ENCODE measurements at regions not wholly inside any gene's neighbourhood (a gene's known extent, or its start where the extent isn't known, plus 50 kb on each side); places are given as distances from the start of the nearest gene placed in this dataset.
A peak's percentile ranks its signal among the peaks of the same experiment; 100 is the strongest.
"Not testable (repeated sequence)": the region's sequence is repeated elsewhere in the genome, so short reads cannot be mapped to it uniquely, and the experiment has no call there.

DNA sequence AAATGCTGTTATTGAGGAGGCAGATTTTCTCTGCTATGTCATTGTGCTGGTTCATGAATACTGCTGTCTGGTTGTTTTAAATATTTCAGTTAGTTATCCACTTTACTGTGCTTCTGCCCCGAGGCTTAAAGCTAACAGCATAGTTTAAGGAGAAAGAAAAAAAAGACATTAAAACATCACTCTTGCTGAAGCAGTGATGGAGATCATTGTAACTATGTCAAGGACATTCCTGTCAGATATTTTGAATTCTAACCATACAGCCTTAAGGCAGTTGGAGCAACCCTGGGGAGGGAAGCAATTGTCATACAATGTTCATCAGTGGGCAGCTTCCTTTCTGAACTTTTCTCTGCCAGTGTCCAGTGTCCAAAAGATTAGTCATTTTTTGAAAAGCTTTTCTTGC is 199.0 kb upstream of the DDX53 start:
- peak; percentile 11 for DNase-seq (ENCODE audit: low read depth)

DNA sequence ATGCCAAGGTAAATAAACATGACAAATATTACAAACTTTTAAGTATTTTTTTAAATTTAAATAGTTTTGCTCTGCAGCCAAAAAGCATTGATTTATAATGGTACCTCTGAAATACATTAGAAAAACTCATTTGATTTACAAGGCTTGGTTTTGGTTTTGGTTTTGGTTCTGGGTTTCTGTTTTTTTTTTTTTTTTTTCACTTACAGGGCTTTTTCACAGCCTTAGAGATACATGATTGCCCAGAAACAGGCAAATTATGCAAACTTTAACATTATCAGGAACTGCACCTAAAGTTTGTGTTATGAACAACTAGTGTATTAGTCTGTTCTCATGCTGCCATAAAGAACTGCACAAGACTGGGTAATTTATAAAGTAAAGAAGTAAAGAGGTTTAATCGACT is 196.4 kb upstream of the DDX53 start:
- DNase-seq (ENCODE audit: low read depth): no peak

- DNase-seq (ENCODE audit: low read depth): no peak
Measured at GRCh38 chrX:22810876-22811275, 188.9 kb upstream of the DDX53 start.

GRCh38 chrX:22818061-22818460 is 181.7 kb upstream of the DDX53 start:
- DNase-seq (ENCODE audit: low read depth): peak; percentile 1

- DNase-seq (ENCODE audit: low read depth): no peak
Measured at GRCh38 chrX:22855693-22856092, 144.1 kb upstream of the DDX53 start.

DNA sequence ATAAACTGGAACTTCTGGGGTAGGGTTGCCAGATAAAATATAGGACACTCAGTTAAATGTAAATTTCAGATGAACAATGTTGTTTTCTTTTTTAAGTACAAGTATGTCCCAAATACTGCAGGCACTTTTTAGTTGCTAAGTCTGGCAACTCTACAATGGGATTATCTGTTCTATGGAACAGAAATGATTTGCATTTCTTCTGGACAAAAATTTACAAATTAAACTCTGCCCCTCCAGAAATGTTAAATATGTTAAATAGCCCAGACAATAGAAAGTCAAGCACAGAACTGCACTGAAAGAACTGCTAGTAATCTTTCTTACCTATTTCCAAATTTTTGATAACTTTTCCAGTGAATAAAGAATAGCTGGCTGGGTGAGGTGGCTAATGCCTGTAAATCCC is 140.1 kb upstream of the DDX53 start:
- DNase-seq (ENCODE audit: low read depth): no peak

DNA sequence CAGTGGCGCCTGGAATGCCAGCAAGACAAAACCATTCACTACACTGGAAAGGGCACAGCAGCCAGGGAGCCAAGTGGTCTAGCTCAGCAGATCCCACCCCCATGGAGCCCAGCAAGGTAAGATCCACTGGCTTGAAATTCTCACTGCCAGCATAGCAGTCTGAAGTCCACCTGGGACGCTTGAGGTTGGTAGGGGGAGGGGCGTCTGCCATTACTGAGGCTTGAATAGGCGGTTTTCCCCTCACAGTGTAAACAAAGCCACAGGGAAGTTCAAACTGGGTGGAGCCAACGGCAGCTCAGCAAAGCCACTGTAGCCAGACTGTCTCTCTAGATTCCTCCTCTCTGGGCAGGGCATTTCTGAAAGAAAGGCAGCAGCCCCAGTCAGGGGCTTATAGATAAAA is 133.0 kb upstream of the DDX53 start:
- DNase-seq (ENCODE audit: low read depth): not testable (repeated sequence)

- DNase-seq (ENCODE audit: low read depth): no peak
Measured at GRCh38 chrX:22882543-22882942, 117.2 kb upstream of the DDX53 start.

DNA sequence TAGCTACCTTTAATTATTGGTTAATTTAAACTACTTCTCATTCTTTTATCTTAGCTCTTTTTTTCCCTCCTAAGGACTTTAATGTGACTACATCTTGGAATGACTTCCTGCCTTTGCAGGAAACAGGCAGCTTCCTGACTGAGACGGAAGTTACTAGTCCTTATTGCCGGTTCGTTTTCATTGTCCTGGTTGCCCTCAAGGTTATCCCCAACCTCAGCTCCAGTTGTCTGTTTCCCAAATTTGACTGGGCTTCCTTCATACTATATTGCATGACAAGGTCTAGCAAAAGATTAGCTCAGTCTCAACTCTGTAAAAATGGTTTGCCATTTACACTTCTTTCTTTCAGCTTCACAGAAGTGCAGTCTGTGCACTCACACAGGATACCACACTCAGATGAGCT is 109.9 kb upstream of the DDX53 start:
- DNase-seq (ENCODE audit: low read depth): no peak

- no peak for DNase-seq (ENCODE audit: low read depth)
Measured at GRCh38 chrX:22912616-22913015, 87.1 kb upstream of the DDX53 start.

DNA sequence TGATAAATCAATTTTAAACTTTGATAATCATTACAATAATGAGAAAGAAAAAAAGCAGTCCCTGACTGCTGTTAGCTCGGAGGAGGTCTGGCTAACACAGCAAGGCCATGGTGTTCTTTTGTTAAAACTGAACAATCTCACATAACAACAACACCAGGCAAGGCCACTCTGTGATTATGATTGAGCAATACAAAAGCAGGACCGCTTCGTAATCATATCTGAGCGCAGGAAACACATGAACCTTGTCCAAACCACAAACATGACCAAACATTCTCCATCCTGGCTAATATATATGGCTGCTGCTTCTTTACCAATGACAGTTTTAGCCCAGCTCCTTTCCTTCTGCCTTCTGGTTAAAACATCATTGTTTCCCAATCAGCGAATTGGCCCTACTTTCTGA is 76.8 kb upstream of the DDX53 start:
- peak; percentile 90 for DNase-seq (ENCODE audit: low read depth)

- DNase-seq (ENCODE audit: low read depth): no peak
Measured at GRCh38 chrX:22934640-22935039, 65.1 kb upstream of the DDX53 start.

DNA sequence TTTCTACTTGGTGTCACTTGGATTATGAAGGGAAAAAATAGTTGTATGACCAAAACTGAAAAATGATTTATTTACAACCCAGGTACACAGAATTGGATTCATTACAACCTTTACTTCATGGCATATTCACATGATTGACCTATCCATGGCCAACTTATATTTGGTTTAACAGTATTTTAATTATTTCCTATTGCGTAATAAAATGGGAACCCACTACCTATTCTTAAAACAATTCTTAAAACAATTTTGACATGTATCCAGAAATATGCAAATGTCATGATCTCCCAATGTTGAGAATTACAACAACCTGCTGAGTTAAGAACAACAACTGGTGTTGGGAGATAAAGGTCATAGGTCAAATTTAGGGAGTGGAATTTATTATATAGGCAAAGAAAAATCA is 54.8 kb upstream of the DDX53 start:
- DNase-seq (ENCODE audit: low read depth): no peak

Data from iris pigment epithelial cell (primary cell).